ENCODE measurements at regions not wholly inside any gene's neighbourhood (a gene's known extent, or its start where the extent isn't known, plus 50 kb on each side); places are given as distances from the start of the nearest gene placed in this dataset.

GRCh38 chr14:44449680-44450079 lies 57.4 kb downstream of the FSCB start (continued):
- TF ChIP-seq TBL1XR1 (IDR thresholded peaks at IDR 0.05; ENCODE audit: borderline replicate concordance, low read length, partially characterized antibody) (no peak), ZNF317 (CRISPR knock-in tag; IDR thresholded peaks at IDR 0.05) (peak; percentile 96), MTA3 (CRISPR knock-in tag; IDR thresholded peaks at IDR 0.05) (no peak), TBP (CRISPR knock-in tag; IDR thresholded peaks at IDR 0.05) (no peak), DPF2 (CRISPR knock-in tag; IDR thresholded peaks at IDR 0.05; ENCODE audit: borderline replicate concordance, low read depth) (no peak), FOSL2 (CRISPR knock-in tag; IDR thresholded peaks at IDR 0.05) (peak; percentile 85), HOXA9 (CRISPR knock-in tag; IDR thresholded peaks at IDR 0.05; ENCODE audit: borderline replicate concordance) (no peak), ZNF501 (CRISPR knock-in tag; IDR thresholded peaks at IDR 0.05) (no peak), ZNF672 (CRISPR knock-in tag; IDR thresholded peaks at IDR 0.05) (no peak), ZNF335 (CRISPR knock-in tag; IDR thresholded peaks at IDR 0.05) (no peak), ZNF460 (CRISPR knock-in tag; IDR thresholded peaks at IDR 0.05; ENCODE audit: borderline replicate concordance) (no peak), ARID5B (CRISPR knock-in tag; IDR thresholded peaks at IDR 0.05) (peak; percentile 49), KDM5B (CRISPR knock-in tag; IDR thresholded peaks at IDR 0.05; ENCODE audit: borderline replicate concordance) (no peak), ARNTL (CRISPR knock-in tag; IDR thresholded peaks at IDR 0.05) (0 out of 2 replicates have a peak, but pooled peaks have one; percentile 5), NR2F1 (CRISPR knock-in tag; IDR thresholded peaks at IDR 0.05) (peak; percentile 58 to 77; a peak in 3 of 4 replicates), SMAD9 (CRISPR knock-in tag; IDR thresholded peaks at IDR 0.05) (no peak), BHLHE40 (IDR thresholded peaks at IDR 0.05; ENCODE audit: low read length) (peak; percentile 57; the same call in 1 of the 2 replicates), ZSCAN29 (CRISPR knock-in tag; conservative IDR thresholded peaks at IDR 0.05) (no peak), FOSL1 (CRISPR knock-in tag; IDR thresholded peaks at IDR 0.05; ENCODE audit: borderline replicate concordance) (peak; percentile 39; the same call in 1 of the 2 replicates), GABPB1 (CRISPR knock-in tag; IDR thresholded peaks at IDR 0.05) (no peak), FIP1L1 (IDR thresholded peaks at IDR 0.05; ENCODE audit: borderline replicate concordance, insufficient read depth, low read depth, low read length) (no peak), KDM2A (CRISPR knock-in tag; IDR thresholded peaks at IDR 0.05; ENCODE audit: borderline replicate concordance, low read depth) (no peak), SETDB1 (CRISPR knock-in tag; IDR thresholded peaks at IDR 0.05; ENCODE audit: borderline replicate concordance) (no peak), TEAD2 (CRISPR knock-in tag; IDR thresholded peaks at IDR 0.05) (no peak), ZBTB8A (CRISPR knock-in tag; IDR thresholded peaks at IDR 0.05; ENCODE audit: borderline replicate concordance, low read depth) (no peak), TFAP4 (IDR thresholded peaks at IDR 0.05; ENCODE audit: borderline replicate concordance, low read depth) (peak; percentile 50; the same call in 1 of the 2 replicates)
- TF ChIP-seq, protein P1, sequence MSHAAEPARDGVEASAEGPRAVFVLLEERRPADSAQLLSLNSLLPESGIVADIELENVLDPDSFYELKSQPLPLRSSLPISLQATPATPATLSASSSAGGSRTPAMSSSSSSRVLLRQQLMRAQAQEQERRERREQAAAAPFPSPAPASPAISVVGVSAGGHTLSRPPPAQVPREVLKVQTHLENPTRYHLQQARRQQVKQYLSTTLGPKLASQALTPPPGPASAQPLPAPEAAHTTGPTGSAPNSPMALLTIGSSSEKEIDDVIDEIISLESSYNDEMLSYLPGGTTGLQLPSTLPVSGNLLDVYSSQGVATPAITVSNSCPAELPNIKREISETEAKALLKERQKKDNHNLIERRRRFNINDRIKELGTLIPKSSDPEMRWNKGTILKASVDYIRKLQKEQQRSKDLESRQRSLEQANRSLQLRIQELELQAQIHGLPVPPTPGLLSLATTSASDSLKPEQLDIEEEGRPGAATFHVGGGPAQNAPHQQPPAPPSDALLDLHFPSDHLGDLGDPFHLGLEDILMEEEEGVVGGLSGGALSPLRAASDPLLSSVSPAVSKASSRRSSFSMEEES (CRISPR knock-in tag; IDR thresholded peaks at IDR 0.05) = peak; percentile 66
